ENCODE measurements at regions not wholly inside any gene's neighbourhood (a gene's known extent, or its start where the extent isn't known, plus 50 kb on each side); places are given as distances from the start of the nearest gene placed in this dataset.

DNA sequence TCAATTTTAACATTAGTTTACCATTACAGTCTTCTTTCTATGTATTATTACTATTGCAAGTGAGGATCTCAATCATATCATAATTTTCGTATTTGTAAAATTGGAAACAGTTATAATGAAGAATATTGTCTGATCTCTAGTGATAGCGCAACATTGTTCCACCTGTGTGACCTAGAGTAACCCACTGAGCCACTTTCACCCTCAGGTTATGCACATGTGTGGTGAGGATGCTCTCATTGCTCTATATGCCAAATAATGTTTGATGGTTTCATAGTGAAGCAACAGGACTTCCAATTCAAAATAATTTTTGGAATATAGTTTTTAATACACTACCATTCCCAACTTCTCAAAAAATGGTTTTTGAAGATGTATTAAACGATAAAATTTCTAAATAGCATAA lies 603.1 kb upstream of the MAN1A1 start:
- TF ChIP-seq EZH2phosphoT487 (IDR thresholded peaks at IDR 0.05; ENCODE audit: borderline replicate concordance, low read depth) (no peak), POLR2AphosphoS5 (IDR thresholded peaks at IDR 0.05; ENCODE audit: low read depth, low read length) (no peak), EP300 (IDR thresholded peaks at IDR 0.05; ENCODE audit: borderline replicate concordance in 1 of 2, low read depth in 1 of 2, low read length in 1 of 2) (no peak), SIN3A (IDR thresholded peaks at IDR 0.05; ENCODE audit: borderline replicate concordance, low read depth, low read length) (no peak), FOXJ3 (CRISPR knock-in tag; IDR thresholded peaks at IDR 0.05) (no peak), MXI1 (IDR thresholded peaks at IDR 0.05; ENCODE audit: low read depth, low read length) (no peak), RFX5 (IDR thresholded peaks at IDR 0.05; ENCODE audit: low read length) (no peak), SMC3 (IDR thresholded peaks at IDR 0.05; ENCODE audit: low read depth, low read length) (no peak), CHD2 (IDR thresholded peaks at IDR 0.05; ENCODE audit: low read length, partially characterized antibody) (no peak), RAD21 (IDR thresholded peaks at IDR 0.05; ENCODE audit: low read length) (no peak)
- TF ChIP-seq, protein P1, sequence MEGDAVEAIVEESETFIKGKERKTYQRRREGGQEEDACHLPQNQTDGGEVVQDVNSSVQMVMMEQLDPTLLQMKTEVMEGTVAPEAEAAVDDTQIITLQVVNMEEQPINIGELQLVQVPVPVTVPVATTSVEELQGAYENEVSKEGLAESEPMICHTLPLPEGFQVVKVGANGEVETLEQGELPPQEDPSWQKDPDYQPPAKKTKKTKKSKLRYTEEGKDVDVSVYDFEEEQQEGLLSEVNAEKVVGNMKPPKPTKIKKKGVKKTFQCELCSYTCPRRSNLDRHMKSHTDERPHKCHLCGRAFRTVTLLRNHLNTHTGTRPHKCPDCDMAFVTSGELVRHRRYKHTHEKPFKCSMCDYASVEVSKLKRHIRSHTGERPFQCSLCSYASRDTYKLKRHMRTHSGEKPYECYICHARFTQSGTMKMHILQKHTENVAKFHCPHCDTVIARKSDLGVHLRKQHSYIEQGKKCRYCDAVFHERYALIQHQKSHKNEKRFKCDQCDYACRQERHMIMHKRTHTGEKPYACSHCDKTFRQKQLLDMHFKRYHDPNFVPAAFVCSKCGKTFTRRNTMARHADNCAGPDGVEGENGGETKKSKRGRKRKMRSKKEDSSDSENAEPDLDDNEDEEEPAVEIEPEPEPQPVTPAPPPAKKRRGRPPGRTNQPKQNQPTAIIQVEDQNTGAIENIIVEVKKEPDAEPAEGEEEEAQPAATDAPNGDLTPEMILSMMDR (IDR thresholded peaks at IDR 0.05) = no peak
